Body of pancreas (tissue), 4 donors: ENCODE measurements at regions not wholly inside any gene's neighbourhood (a gene's known extent, or its start where the extent isn't known, plus 50 kb on each side); places are given as distances from the start of the nearest gene placed in this dataset.

ENCODE experiments used
- ATAC-seq: fragments of 150-250 bp; one replicate; pipeline ENCODE4 v1.9.1; 2016
- DNase-seq, 4 donors: peaks; one replicate each; pipeline ENCODE4 v3.0.0-alpha.2; 2019
- H3K27ac ChIP-seq, 4 donors: fragments of 200-600 bp; sonication (generic); 1 replicate in 3 of 4; 2 replicates in 1 of 4; pipeline versions ENCODE4 v1.5.1 to v1.6.1; 2016 to 2019; ENCODE audit warnings: mild to moderate bottlenecking in 1 of 4, mixed read lengths in 1 of 4, moderate library complexity in 1 of 4
- H3K27me3 ChIP-seq, 2 donors: fragments of 200-600 bp; sonication (generic); one replicate each; pipeline ENCODE4 v1.6.0; 2016; ENCODE audit warnings: mild to moderate bottlenecking in 1 of 2
- H3K36me3 ChIP-seq, 2 donors: fragments of 200-600 bp; sonication (generic); replicated peaks in 1 of 2; 2 replicates each; pipeline ENCODE4 v1.5.1; 2016; ENCODE audit warnings: low read depth in 2 of 2; ENCODE audit not compliant: insufficient read depth in 1 of 2
- H3K4me1 ChIP-seq: fragments of 200-600 bp; sonication (generic); one replicate; pipeline ENCODE4 v1.6.0; 2016
- H3K4me3 ChIP-seq, 2 donors: fragments of 200-600 bp; sonication (generic); 1 replicate in 1 of 2; 2 replicates in 1 of 2; pipeline ENCODE4 v1.5.1; 2016 to 2019
- H3K9me3 ChIP-seq, 3 donors: fragments of 200-600 bp; sonication (generic); 1 replicate in 2 of 3; 2 replicates in 1 of 3; pipeline ENCODE4 v1.5.1; 2016
- POLR2A ChIP-seq, 3 donors: fragments of 450-650 bp; IDR thresholded peaks; one replicate each; pipeline ENCODE4 v1.6.1; 2016; ENCODE audit warnings: antibody characterized with exemption in 3 of 3, mild to moderate bottlenecking in 2 of 3
- WGBS, 2 donors: methylation state at CpG; one replicate each; pipeline ENCODE4 v1.1.5; 2017; 5-methylcytosine and 5-hydroxymethylcytosine counted together
- intact Hi-C: fragments of 100-400 bp; cut with DNase I; formaldehyde crosslinking; loops from one replicate; pipeline ENCODE4 v1.15.1; 2023
- TF ChIP-seq, protein P1 (sequence below), 7 experiments: fragments of 450-650 bp in 4 of 7; fragments of 200-600 bp in 3 of 7; sonication (generic) in 3 of 7; IDR thresholded peaks; one replicate each; pipeline ENCODE4 v1.5.1; 2016 to 2019; ENCODE audit warnings: antibody characterized with exemption in 7 of 7

DNA sequence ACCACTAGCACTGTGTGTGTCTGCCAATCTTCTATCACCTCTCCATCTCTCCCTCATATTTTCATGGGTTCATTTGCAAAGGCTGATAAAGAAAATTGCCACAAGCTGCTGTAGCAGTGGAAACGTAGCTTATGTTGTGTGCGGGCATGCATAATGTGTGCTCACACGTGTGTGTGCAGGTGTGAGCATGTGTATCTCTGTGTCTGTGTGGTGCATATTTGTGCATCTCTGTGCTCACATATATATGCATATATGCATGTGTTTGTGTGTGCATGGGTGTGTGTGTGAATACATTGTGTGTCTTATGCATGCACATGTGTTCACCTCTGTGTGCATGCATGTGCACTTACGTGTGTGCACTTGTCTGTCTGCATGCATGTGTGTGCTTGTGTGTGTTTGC, 181.8 kb upstream of the UBL3 start:
- Histone ChIP-seq H3K27ac (no peak overlapping the region), H3K4me1 (no peaks in the 10 kb centered on the region), H3K4me3 (no peak overlapping the region), H3K27me3 (no peaks in the 10 kb centered on the region), H3K9me3 (no peaks in the 10 kb centered on the region), H3K36me3 (no peaks in the 10 kb centered on the region)
- intact Hi-C loops, result no loop called here
- no peak for TF ChIP-seq POLR2A (IDR thresholded peaks at IDR 0.05)
- TF ChIP-seq, protein P1, sequence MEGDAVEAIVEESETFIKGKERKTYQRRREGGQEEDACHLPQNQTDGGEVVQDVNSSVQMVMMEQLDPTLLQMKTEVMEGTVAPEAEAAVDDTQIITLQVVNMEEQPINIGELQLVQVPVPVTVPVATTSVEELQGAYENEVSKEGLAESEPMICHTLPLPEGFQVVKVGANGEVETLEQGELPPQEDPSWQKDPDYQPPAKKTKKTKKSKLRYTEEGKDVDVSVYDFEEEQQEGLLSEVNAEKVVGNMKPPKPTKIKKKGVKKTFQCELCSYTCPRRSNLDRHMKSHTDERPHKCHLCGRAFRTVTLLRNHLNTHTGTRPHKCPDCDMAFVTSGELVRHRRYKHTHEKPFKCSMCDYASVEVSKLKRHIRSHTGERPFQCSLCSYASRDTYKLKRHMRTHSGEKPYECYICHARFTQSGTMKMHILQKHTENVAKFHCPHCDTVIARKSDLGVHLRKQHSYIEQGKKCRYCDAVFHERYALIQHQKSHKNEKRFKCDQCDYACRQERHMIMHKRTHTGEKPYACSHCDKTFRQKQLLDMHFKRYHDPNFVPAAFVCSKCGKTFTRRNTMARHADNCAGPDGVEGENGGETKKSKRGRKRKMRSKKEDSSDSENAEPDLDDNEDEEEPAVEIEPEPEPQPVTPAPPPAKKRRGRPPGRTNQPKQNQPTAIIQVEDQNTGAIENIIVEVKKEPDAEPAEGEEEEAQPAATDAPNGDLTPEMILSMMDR (IDR thresholded peaks at IDR 0.05), result no peak
- DNase-seq (no peak), ATAC-seq (no peak)
- WGBS, 2 donors, result 86 to 87% methylated on average over 4 of the region's 4 CpGs

DNA sequence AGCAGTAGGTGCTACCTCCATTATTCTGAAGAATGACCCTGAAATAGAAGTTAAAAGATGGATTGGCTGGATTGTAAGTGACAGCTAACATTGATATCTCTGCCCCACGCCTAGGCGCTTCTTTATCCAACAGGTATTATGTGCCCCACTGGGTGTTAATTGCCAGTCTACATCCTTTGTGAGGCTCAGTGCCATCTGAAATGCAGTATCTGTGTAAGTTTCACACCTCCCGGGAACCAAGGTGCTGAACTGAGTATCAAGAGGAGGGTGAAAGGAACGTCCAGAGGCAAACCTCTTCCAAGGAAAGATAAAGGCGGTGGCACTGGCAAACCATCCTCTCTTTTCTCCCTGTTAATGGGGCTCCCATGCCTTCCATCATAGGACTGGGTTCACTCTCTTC, 181.1 kb upstream of the UBL3 start:
- no peak for TF ChIP-seq POLR2A (IDR thresholded peaks at IDR 0.05)
- TF ChIP-seq, protein P1 (IDR thresholded peaks at IDR 0.05), result no peak
- Histone ChIP-seq H3K4me3 (no peak overlapping the region), H3K9me3 (no peaks in the 10 kb centered on the region), H3K27me3 (no peaks in the 10 kb centered on the region), H3K4me1 (no peaks in the 10 kb centered on the region), H3K27ac (no peak overlapping the region), H3K36me3 (no peaks in the 10 kb centered on the region)
- ATAC-seq (no peak), DNase-seq (no peak)
- WGBS, 2 donors, result 71 to 78% methylated on average over 5 of the region's 5 CpGs
- intact Hi-C loops, result no loop called here

DNA sequence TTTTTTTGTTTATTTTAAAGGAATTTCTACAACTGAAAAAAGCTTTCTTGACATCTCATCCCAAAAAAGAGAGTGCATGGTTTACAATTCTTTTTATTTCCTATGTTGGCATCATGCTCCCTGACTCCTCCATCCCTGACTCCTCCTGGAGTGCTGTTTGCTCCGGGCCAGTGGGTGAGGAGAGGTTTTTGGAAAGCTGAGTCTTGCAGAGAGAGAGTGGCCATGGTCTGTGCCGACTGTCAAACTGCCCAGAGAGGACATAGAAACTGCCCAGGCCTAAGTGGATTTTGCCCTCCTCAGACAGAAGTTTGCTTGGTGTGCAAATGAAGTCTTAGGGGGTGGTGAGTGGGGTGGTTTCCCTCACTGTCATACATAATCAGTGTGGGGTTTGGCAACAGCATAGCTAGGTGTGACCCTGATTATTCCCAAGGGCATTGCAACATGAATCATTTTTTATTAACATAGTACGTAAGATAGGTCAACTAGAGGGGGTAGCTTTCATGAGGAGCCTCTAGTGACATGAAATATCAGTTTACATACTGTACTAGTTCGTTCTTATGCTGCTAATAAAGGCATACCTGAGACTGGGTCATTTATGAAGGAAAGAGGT, 179.8 kb upstream of the UBL3 start:
- Histone ChIP-seq H3K4me1 (no peaks in the 10 kb centered on the region), H3K9me3 (no peaks in the 10 kb centered on the region), H3K27me3 (no peaks in the 10 kb centered on the region), H3K4me3 (no peak overlapping the region), H3K36me3 (no peaks in the 10 kb centered on the region), H3K27ac (no peak overlapping the region)
- intact Hi-C loops, result no loop called here
- ATAC-seq (no peak), DNase-seq (no peak)
- 57 to 69% methylated on average over 4 of the region's 4 CpGs for WGBS, 2 donors
- TF ChIP-seq, protein P1 (IDR thresholded peaks at IDR 0.05), result no peak
- TF ChIP-seq POLR2A (IDR thresholded peaks at IDR 0.05), result no peak

DNA sequence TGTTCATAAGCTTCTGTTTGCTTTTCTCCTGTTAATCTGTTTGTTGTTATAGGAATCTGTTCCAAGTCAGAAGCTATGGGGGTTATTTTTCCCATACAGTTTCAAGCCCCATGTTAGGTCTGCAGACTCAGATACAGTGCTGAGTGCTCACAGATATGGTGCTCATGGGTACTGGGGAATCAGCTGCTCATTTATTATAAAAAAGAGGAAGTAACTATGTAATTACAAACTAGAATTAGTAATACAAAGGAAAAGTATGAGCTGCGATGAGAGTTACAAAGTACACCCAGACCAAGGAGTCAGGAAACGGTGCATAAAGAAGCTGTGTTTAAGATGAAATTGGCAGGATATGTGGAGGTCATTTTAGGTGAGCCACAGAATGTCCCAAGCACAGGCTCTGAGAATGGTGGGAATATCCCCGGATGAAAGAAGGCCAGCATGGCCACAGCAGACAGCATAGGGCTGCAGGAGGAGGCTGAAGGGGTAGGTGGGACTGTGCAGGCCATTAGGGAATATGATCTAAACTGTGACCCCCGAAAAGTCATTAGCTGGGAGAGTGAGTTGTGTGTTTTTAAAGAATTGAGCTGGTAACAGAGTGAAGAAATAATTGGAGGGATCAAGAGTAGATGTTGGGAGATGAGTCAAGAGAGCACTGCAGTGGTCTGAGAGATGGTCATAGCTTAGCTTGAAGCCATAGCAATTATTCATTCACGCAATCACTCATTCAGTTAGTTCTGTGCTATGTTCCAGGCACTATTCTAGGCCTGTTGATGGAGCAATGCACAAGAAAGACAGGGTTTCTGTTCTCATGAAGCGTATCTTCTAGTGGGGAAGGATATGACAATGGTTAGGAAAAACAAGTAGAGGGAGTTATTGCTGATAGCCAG, 177.4 kb upstream of the UBL3 start:
- no peaks in the 10 kb centered on the region for H3K27me3 ChIP-seq
- no peaks in the 10 kb centered on the region for H3K36me3 ChIP-seq
- 75 to 85% methylated on average over 6 of the region's 6 CpGs for WGBS, 2 donors
- H3K27ac ChIP-seq, result no peak overlapping the region
- intact Hi-C loops, result no loop called here
- H3K4me1 ChIP-seq, result no peaks in the 10 kb centered on the region
- no peaks in the 10 kb centered on the region for H3K9me3 ChIP-seq
- ATAC-seq (no peak), DNase-seq (no peak)
- no peak for TF ChIP-seq POLR2A (IDR thresholded peaks at IDR 0.05)
- TF ChIP-seq, protein P1 (IDR thresholded peaks at IDR 0.05), result no peak
- H3K4me3 ChIP-seq, result no peak overlapping the region
